PFSK-1 (cell line): ENCODE measurements at regions not wholly inside any gene's neighbourhood (a gene's known extent, or its start where the extent isn't known, plus 50 kb on each side); places are given as distances from the start of the nearest gene placed in this dataset.

Source experiments
- FOXP2 ChIP-seq: optimal IDR thresholded peaks from 2 replicates; pipeline ENCODE3; 2011; ENCODE audit warnings: borderline replicate concordance, control low read depth, inconsistent platforms; ENCODE audit not compliant: insufficient read depth; ENCODE audit errors: extremely low read length, extremely low read depth
- POLR2AphosphoS5 ChIP-seq: IDR thresholded peaks from 2 replicates; pipeline ENCODE4 v1.6.1; 2012; ENCODE audit warnings: low read depth, mild to moderate bottlenecking, control low read depth, low read length, moderate library complexity
- REST ChIP-seq, 2 experiments: IDR thresholded peaks; 2 replicates each; pipeline versions ENCODE4 v1.6.1 to v1.8.0; 2011 to 2012; ENCODE audit warnings: low read depth in 2 of 2, low read length in 2 of 2, control low read depth in 1 of 2, inconsistent platforms in 1 of 2, mild to moderate bottlenecking in 1 of 2, moderate library complexity in 1 of 2; ENCODE audit not compliant: insufficient read depth in 1 of 2
- SIN3A ChIP-seq: IDR thresholded peaks from 2 replicates; pipeline ENCODE4 v1.6.1; 2012; ENCODE audit warnings: mild to moderate bottlenecking, low read length, moderate library complexity, borderline replicate concordance; ENCODE audit not compliant: insufficient read depth
- TAF1 ChIP-seq: IDR thresholded peaks from 2 replicates; pipeline ENCODE4 v1.6.1; 2012; ENCODE audit warnings: low read length, control low read depth, borderline replicate concordance; ENCODE audit not compliant: insufficient read depth

GRCh38 chr3:182740710-182741109 is 52.6 kb upstream of the ATP11B start:
- TF ChIP-seq SIN3A, result no peak

GRCh38 chr3:182741214-182741613 is 52.1 kb upstream of the ATP11B start:
- TF ChIP-seq SIN3A (no peak), FOXP2 (no peak), TAF1 (no peak), REST (IDR thresholded peaks at IDR 0.05; ENCODE audit: insufficient read depth in 1 of 2, low read depth in 2 of 2, low read length in 2 of 2) (no peak), POLR2AphosphoS5 (no peak)
